ENCODE measurements at regions not wholly inside any gene's neighbourhood (a gene's known extent, or its start where the extent isn't known, plus 50 kb on each side); places are given as distances from the start of the nearest gene placed in this dataset.

DNA sequence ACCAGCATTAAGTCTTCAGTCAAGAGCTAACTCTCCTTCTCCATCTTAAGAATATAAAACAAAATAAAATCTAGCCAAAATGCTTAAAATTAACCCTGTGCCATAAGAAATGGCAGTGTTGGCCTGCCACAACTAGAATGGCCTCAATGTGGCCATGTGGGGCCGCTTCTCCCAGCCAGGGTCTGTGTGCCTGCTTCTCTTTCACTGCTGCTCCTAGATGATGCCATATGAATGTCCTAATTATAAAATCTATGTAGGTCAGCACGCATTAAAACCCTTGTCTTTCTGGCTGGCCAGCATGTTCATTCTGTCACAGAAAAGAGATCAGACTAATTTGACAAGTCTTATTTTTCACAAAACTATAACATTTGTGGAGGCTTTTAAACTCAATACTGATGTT, 102.6 kb downstream of the C6orf118 start:
- H3K4me3 Mint-ChIP-seq, result no peak overlapping the region
- H3K27me3 Mint-ChIP-seq (ENCODE audit: low read depth), result no peaks in the 10 kb centered on the region
- Histone ChIP-seq H2BK15ac (ENCODE audit: low read depth, low read length) (no peak overlapping the region), H3K79me1 (ENCODE audit: insufficient read depth, low read depth, low read length, poor library complexity, severe bottlenecking) (no peaks in the 10 kb centered on the region), H3K4ac (ENCODE audit: low read depth, low read length) (no peak overlapping the region), H3K14ac (ENCODE audit: insufficient read depth, low read length) (no peak overlapping the region), H3K9ac (ENCODE audit: extremely low read depth, insufficient read length, low read length) (no peak overlapping the region), H2BK20ac (ENCODE audit: low read depth, low read length, poor library complexity, severe bottlenecking) (no peak overlapping the region), H4K91ac (ENCODE audit: insufficient read length, low read depth, low read length) (no peak overlapping the region), H4K20me1 (ENCODE audit: control insufficient read depth, insufficient read depth, insufficient read length) (no peaks in the 10 kb centered on the region), H3K27ac (ENCODE audit: insufficient read length, low read depth, low read length) (no peak overlapping the region), H3K79me2 (ENCODE audit: insufficient read depth, low read length) (no peaks in the 10 kb centered on the region), H3K23me2 (ENCODE audit: insufficient read length, low read depth, low read length, poor library complexity, severe bottlenecking) (no peaks in the 10 kb centered on the region), H3T11ph (ENCODE audit: low read length) (no peak overlapping the region), H3K18ac (ENCODE audit: insufficient read length, low read depth, low read length) (no peak overlapping the region), H3K4me1 (ENCODE audit: insufficient read depth, low read length) (no peaks in the 10 kb centered on the region), H2AK5ac (ENCODE audit: insufficient read length, low read length) (no peak overlapping the region), H3K56ac (ENCODE audit: insufficient read length, low read depth, low read length) (no peak overlapping the region), H4K8ac (replicated peaks; ENCODE audit: insufficient read length, low read depth, low read length) (no peak overlapping the region), H2AFZ (ENCODE audit: low read length) (no peak overlapping the region), H2BK5ac (ENCODE audit: insufficient read length, low read length) (no peak overlapping the region), H3K9me3 (ENCODE audit: control insufficient read depth, low read depth, low read length) (no peaks in the 10 kb centered on the region), H2BK12ac (ENCODE audit: insufficient read length, low read depth, low read length) (no peak overlapping the region), H2BK120ac (ENCODE audit: low read depth, low read length, poor library complexity, severe bottlenecking) (no peak overlapping the region), H3K27me3 (ENCODE audit: insufficient read depth, low read length) (no peaks in the 10 kb centered on the region), H4K5ac (ENCODE audit: insufficient read length, low read depth, low read length) (no peak overlapping the region), H3K23ac (ENCODE audit: insufficient read length, low read depth, low read length) (no peak overlapping the region), H3K4me2 (ENCODE audit: insufficient read depth, insufficient read length, low read length) (no peak overlapping the region)
- H3K4me1 Mint-ChIP-seq, result no peaks in the 10 kb centered on the region
- TF ChIP-seq CTCF (conservative IDR thresholded peaks at IDR 0.05), result no peak
- no CpG with 5 or more reads among the region's 2 CpGs for WGBS (ENCODE audit: extremely low coverage, insufficient read length, low lambda C conversion rate)
- H3K27ac Mint-ChIP-seq, result no peak overlapping the region
- DNase-seq, result no peak
- H3K36me3 Mint-ChIP-seq (ENCODE audit: insufficient read depth in 1 of 3, low read depth in 3 of 3), result no peaks in the 10 kb centered on the region
- H3K9me3 Mint-ChIP-seq, result peaks cover 2 to 3% of the 10 kb centered on the region in 2 experiments; a peak in 4 of 5 replicates

Measured in H9 (cell line).